HG02973 (cell line): ENCODE measurements at regions not wholly inside any gene's neighbourhood (a gene's known extent, or its start where the extent isn't known, plus 50 kb on each side); places are given as distances from the start of the nearest gene placed in this dataset.
"Not testable (repeated sequence)": the region's sequence is repeated elsewhere in the genome, so short reads cannot be mapped to it uniquely, and the experiment has no call there.

Experiments used
- ATAC-seq: cut with Tn5 transposase; IDR thresholded peaks from one replicate; pipeline ENCODE4 v1.9.1; 2021; ENCODE audit warnings: moderate library complexity; ENCODE audit not compliant: unreplicated experiment

- not testable (repeated sequence) for ATAC-seq
Measured at GRCh38 chr16:51516960-51517359, 365.9 kb upstream of the SALL1 start.

GRCh38 chr16:51510416-51510815 is 359.3 kb upstream of the SALL1 start:
- ATAC-seq = no peak

DNA sequence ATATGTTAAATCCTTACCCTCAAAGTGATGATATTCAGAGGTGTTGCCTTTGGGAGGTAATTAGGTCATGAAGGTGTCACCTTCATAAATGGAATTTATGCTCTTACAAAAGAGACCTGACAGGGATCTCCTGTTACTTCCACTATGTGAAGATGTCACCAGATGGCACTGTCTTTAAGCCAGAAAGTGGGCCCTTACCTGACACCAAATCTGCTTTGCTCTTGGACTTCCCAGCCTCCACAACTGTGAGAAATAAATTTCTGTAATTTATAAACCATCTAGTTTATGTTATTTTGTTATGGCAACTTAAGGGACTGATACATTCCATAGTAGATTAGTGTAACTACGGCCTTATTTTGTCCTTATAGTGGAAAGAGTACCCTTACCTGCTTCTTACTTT is 358.3 kb upstream of the SALL1 start:
- ATAC-seq = no peak

GRCh38 chr16:51508490-51509212 is 357.6 kb upstream of the SALL1 start:
- no peak for ATAC-seq

- no peak for ATAC-seq
Measured at GRCh38 chr16:51507286-51507685, 356.2 kb upstream of the SALL1 start.

DNA sequence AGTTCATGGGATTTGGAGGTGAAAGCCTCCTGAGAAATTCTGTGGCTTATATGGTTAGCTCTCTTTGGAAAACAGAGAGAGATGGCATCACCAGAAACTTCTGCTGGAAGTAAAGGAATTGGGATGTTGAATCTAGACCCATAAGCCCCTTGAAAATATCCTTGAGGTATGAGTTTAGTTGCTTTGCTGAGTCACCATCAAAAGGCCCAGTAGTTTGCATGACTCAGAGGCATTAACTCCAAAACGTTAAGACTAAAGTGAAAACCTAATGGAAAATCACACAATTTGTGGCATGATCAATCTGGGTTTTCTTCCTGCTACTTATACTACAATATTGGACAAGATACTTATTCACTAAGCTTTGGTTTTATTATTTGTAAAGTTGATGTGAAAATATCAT is 349.2 kb upstream of the SALL1 start:
- ATAC-seq = no peak

DNA sequence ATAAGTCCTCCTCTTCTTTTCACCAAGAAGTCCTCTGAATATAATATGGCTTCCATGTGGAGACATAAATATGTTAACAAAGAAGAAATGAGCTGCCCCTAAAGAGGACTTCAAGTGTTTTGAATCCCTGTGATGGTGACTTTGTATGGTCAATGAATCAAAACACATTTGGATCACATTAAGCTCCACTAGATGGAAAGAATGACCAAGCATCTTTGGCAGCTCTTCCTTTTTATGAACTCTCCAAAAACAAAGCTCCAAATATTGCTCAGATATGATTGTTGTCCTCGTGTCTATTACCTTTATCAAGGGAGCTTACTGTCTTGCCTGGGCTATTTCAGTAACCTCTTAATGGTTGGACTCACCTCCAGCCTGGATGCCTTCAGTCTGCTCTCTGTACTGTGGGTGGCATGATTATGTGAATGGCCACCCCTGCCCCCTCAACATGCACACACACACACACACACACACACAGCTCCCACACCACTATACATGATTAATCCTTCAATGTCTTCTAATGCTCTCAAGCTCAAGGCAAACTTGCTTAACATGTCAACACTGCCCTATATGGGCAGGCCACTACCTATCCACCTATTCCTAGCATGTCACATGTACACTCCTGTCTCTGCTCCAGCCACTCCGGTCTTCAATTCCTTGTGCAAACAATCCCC is 346.6 kb upstream of the SALL1 start:
- ATAC-seq = no peak

DNA sequence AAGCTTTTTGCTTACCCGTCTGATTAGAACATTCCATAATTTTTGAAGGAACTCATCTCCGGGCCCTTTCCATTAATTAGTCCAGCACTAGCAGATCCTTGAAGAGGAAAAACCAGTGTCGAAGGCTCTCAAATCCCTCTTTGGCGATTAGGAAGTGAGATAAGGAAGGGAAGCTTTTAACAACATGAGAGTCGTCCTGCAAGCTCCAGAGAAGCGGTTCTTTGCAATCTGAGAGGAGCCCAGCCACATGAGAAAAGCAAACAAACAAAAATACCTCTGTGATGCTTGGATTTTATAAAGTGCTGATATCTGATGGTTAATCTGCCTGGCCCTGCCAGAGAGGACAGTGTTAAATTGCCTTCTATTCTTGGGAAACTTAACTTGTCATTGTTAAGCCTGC is 339.8 kb upstream of the SALL1 start:
- no peak for ATAC-seq

- ATAC-seq = no peak
Measured at GRCh38 chr16:51487880-51488279, 336.8 kb upstream of the SALL1 start.

GRCh38 chr16:51474414-51475091 is 323.5 kb upstream of the SALL1 start:
- no peak for ATAC-seq

DNA sequence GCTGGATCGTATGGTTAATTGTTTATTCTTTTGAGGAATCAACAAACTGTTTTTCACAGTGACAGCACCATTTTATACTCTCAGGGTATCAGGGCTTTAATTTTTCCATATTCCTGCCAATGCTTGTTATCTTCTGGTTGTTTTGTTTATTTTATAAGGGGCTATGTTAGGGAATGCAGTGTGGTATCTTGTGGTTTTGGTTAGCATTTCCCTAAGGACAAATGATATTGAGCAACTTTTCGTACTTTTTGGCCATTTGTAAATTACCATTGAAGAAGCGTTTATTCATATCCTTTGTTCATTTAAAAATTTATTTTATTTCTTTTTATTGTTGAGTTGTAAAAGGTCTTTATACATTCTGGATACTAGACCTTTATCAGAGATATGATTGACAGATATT is 322.0 kb upstream of the SALL1 start:
- ATAC-seq = no peak

DNA sequence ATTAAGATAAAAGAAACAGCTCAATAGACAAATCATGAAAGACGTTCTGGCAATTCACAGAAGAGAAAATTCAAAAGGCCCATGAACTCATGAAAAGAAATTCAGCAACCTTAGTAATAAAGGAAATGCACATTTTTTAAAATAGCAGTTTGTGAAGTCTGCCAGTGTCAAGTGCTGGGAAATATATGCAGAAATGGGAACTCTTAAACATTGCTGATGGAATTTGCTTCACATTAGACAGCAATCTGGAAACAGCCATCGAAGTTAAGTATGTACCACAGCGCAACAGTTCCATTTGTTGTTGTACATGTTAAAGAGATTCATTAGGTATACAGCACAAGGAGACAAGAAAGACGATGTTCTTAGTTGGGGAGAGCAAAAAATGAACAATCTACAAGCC is 319.4 kb upstream of the SALL1 start:
- ATAC-seq = no peak

- no peak for ATAC-seq
Measured at GRCh38 chr16:51464996-51465395, 313.9 kb upstream of the SALL1 start.

DNA sequence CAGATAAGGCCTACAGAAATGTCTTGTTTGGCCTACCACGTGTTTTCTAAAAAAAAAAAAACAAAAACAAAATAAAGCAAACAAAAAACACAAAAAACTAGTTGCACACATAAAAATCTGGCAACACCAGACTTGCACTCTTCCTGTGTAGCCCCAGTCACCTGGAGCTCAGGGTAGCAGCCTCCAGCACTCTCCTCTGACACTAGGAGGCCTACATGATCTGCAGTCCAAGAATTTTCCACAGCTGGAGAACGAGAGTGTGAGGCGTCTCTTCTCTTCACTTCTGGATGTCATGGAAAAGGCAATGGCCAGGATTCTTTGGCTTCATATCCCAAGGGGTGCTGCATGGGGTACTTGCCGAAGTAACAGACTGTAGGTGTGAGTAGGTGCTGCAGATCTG is 310.2 kb upstream of the SALL1 start:
- no peak for ATAC-seq

DNA sequence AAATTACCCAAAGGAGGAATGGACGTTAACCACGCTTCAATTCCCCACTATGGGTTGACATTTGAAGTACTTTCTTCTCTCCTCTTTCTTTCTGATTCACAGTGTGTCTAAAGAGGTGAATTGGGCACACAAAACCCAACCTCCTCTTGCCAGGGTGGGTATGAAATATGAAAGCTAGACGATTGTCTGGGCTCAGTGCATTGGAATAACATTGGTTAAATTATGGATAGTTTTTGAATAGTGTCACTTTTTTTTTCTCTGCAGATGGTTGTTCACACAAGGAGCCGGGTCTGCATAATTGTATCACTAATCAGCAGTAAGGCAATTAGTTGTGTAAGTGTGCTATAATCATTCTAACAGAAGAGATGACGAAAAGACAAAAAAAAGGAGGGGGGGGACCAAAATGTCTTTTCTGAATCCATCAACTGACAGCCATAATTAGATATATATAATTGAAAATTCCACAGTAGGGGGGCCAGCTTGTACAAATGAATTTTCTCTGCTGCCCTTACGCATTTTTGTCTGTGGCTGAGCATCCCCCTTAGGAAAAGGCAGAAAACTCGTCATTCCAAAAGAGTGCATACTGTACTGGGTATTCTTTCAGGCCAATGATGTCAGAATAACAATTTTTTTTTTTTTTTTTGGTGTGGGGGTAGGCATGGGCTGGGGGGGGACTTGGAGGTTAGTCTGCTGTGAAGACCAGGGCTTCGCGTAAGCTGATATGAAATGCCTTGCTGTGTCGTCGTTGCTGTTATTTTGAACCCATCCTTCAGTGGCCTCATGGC is 307.5 kb upstream of the SALL1 start:
- ATAC-seq = no peak

GRCh38 chr16:51457775-51458174 is 306.7 kb upstream of the SALL1 start:
- no peak for ATAC-seq

- ATAC-seq = no peak
Measured at GRCh38 chr16:51455398-51455797, 304.3 kb upstream of the SALL1 start.

DNA sequence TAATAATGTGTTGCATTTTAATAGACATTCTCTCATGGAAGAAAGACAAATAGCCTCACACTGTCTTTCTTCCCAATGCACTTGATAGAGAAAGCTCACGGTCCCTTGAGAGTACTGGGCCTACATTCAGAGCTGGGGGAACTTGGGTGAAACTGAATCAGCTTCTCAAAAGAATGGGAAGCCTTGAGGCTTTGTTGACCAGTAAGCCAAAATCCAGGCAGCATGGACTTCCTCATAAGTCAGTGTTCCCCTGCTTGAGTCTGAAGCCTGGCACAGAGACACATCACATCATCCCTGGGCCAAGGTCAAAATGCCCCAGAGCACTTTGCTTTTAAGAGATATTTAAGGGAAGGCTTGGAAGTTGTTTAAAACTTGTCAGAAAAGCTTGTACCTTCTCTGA is 302.2 kb upstream of the SALL1 start:
- ATAC-seq = no peak

- no peak for ATAC-seq
Measured at GRCh38 chr16:51450909-51451308, 299.8 kb upstream of the SALL1 start.

GRCh38 chr16:51450376-51450775 is 299.3 kb upstream of the SALL1 start:
- no peak for ATAC-seq

GRCh38 chr16:51449441-51449840 is 298.4 kb upstream of the SALL1 start:
- ATAC-seq = no peak
